ENCODE measurements at regions not wholly inside any gene's neighbourhood (a gene's known extent, or its start where the extent isn't known, plus 50 kb on each side); places are given as distances from the start of the nearest gene placed in this dataset.

GRCh38 chr1:163777205-163777604 is 455.5 kb downstream of the NUF2 start:
- peaks cover 14% of the 10 kb centered on the region for H3K9me3 Mint-ChIP-seq (ENCODE audit: unreplicated experiment)
- H3K4me1 Mint-ChIP-seq (ENCODE audit: low read depth, unreplicated experiment): no peaks in the 10 kb centered on the region
- POLR2A ChIA-PET: no interaction called here
- CTCF ChIA-PET: no interaction called here
- TF ChIP-seq CTCF (IDR thresholded peaks at IDR 0.05; ENCODE audit: insufficient read depth in 1 of 2, low read depth in 1 of 2, low read length in 1 of 2, severe bottlenecking in 1 of 2, unreplicated experiment in 1 of 2): no peak
- BruUV-seq (replicated peaks): no TSS peak
- Histone ChIP-seq H3K36me3 (ENCODE audit: control insufficient read depth, insufficient read depth, low read length) (no peaks in the 10 kb centered on the region), H3K27me3 (replicated peaks; ENCODE audit: control insufficient read depth, insufficient read depth, low read length) (no peaks in the 10 kb centered on the region), H3K4me3 (ENCODE audit: low read depth, low read length) (no peak overlapping the region), H3K9me3 (peaks cover 10% of the 10 kb centered on the region; the same call in 1 of the 2 replicates), H3K4me1 (no peaks in the 10 kb centered on the region)
- no peak for DNase-seq
- no peak overlapping the region for H3K4me3 Mint-ChIP-seq (ENCODE audit: unreplicated experiment)
- H3K36me3 Mint-ChIP-seq (ENCODE audit: insufficient read depth, unreplicated experiment): no peaks in the 10 kb centered on the region
- H3K27ac Mint-ChIP-seq (ENCODE audit: unreplicated experiment): no peak overlapping the region
- intact Hi-C loops (cut with micrococcal nuclease; ENCODE audit: unreplicated experiment): no loop called here
- no peaks in the 10 kb centered on the region for H3K27me3 Mint-ChIP-seq (ENCODE audit: insufficient read depth, unreplicated experiment)

GRCh38 chr1:163781146-163781545 is 459.4 kb downstream of the NUF2 start:
- no peaks in the 10 kb centered on the region for H3K27me3 ChIP-seq (replicated peaks; ENCODE audit: control insufficient read depth, insufficient read depth, low read length)
- peaks cover 6% of the 10 kb centered on the region for H3K4me1 ChIP-seq
- H3K9me3 ChIP-seq: peaks cover 10% of the 10 kb centered on the region; the same call in 1 of the 2 replicates
- no peak for TF ChIP-seq CTCF (IDR thresholded peaks at IDR 0.05; ENCODE audit: insufficient read depth in 1 of 2, low read depth in 1 of 2, low read length in 1 of 2, severe bottlenecking in 1 of 2, unreplicated experiment in 1 of 2)
- Mint-ChIP-seq H3K27ac (ENCODE audit: unreplicated experiment) (no peak overlapping the region), H3K36me3 (ENCODE audit: insufficient read depth, unreplicated experiment) (no peaks in the 10 kb centered on the region), H3K27me3 (ENCODE audit: insufficient read depth, unreplicated experiment) (no peaks in the 10 kb centered on the region), H3K4me3 (ENCODE audit: unreplicated experiment) (no peak overlapping the region), H3K4me1 (ENCODE audit: low read depth, unreplicated experiment) (no peaks in the 10 kb centered on the region), H3K9me3 (ENCODE audit: unreplicated experiment) (peaks cover 14% of the 10 kb centered on the region)
- DNase-seq: no peak
- no TSS peak for BruUV-seq (replicated peaks)
- intact Hi-C loops (cut with micrococcal nuclease; ENCODE audit: unreplicated experiment): no loop called here
- H3K4me3 ChIP-seq (ENCODE audit: low read depth, low read length): no peak overlapping the region
- no peaks in the 10 kb centered on the region for H3K36me3 ChIP-seq (ENCODE audit: control insufficient read depth, insufficient read depth, low read length)
- POLR2A ChIA-PET: no interaction called here
- CTCF ChIA-PET: no interaction called here

GRCh38 chr1:163785868-163786405 is 464.2 kb downstream of the NUF2 start:
- no peaks in the 10 kb centered on the region for H3K27me3 Mint-ChIP-seq (ENCODE audit: insufficient read depth, unreplicated experiment)
- H3K4me1 Mint-ChIP-seq (ENCODE audit: low read depth, unreplicated experiment): no peaks in the 10 kb centered on the region
- TF ChIP-seq CTCF (IDR thresholded peaks at IDR 0.05; ENCODE audit: insufficient read depth in 1 of 2, low read depth in 1 of 2, low read length in 1 of 2, severe bottlenecking in 1 of 2, unreplicated experiment in 1 of 2): no peak
- CTCF ChIA-PET: no interaction called here
- H3K27ac Mint-ChIP-seq (ENCODE audit: unreplicated experiment): no peak overlapping the region
- no TSS peak for BruUV-seq (replicated peaks)
- Histone ChIP-seq H3K27me3 (replicated peaks; ENCODE audit: control insufficient read depth, insufficient read depth, low read length) (no peaks in the 10 kb centered on the region), H3K4me3 (ENCODE audit: low read depth, low read length) (no peak overlapping the region), H3K36me3 (ENCODE audit: control insufficient read depth, insufficient read depth, low read length) (no peaks in the 10 kb centered on the region), H3K4me1 (peaks cover 19% of the 10 kb centered on the region), H3K9me3 (peaks cover 5% of the 10 kb centered on the region; the same call in 1 of the 2 replicates)
- no peaks in the 10 kb centered on the region for H3K9me3 Mint-ChIP-seq (ENCODE audit: unreplicated experiment)
- no peak overlapping the region for H3K4me3 Mint-ChIP-seq (ENCODE audit: unreplicated experiment)
- H3K36me3 Mint-ChIP-seq (ENCODE audit: insufficient read depth, unreplicated experiment): no peaks in the 10 kb centered on the region
- POLR2A ChIA-PET: no interaction called here
- intact Hi-C loops (cut with micrococcal nuclease; ENCODE audit: unreplicated experiment): no loop called here
- peak in 1 of 2 experiments; percentile 6 for DNase-seq
